AG09319 (cell line): ENCODE measurements at regions not wholly inside any gene's neighbourhood (a gene's known extent, or its start where the extent isn't known, plus 50 kb on each side); places are given as distances from the start of the nearest gene placed in this dataset.
"Not testable (repeated sequence)": the region's sequence is repeated elsewhere in the genome, so short reads cannot be mapped to it uniquely, and the experiment has no call there.

Source experiments
- DNase-seq: peaks from one replicate; pipeline ENCODE4 v3.0.0-alpha.2; 2010; ENCODE audit warnings: low read depth; ENCODE audit errors: extremely low read depth
- CTCF ChIP-seq: IDR thresholded peaks from 2 replicates; pipeline ENCODE4 v1.5.1; 2011; ENCODE audit warnings: low read depth, mild to moderate bottlenecking, inconsistent platforms, low read length, moderate library complexity

GRCh38 chr1:219099307-219099706 is 74.4 kb upstream of the LYPLAL1 start:
- DNase-seq = no peak
- no peak for TF ChIP-seq CTCF

DNA sequence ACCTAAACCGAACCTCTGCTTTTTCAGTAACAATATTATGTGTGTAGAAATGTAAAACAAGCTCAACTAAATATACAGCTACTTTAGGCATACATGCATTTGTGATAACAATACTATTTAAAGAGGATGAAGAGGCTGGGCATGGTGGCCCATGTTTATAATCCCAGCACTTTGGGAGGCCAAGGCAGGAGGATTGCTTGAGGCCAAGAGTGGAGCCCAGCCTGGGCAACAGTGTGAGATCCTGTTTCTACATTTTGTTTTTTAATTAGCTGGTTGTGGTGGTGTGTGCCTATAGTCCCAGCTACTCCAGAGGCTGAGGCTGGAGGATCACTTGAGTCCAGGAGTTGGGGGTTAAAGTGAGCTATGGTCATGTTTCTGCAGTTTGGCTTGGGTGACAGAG is 73.6 kb upstream of the LYPLAL1 start:
- no peak for TF ChIP-seq CTCF
- DNase-seq = no peak

DNA sequence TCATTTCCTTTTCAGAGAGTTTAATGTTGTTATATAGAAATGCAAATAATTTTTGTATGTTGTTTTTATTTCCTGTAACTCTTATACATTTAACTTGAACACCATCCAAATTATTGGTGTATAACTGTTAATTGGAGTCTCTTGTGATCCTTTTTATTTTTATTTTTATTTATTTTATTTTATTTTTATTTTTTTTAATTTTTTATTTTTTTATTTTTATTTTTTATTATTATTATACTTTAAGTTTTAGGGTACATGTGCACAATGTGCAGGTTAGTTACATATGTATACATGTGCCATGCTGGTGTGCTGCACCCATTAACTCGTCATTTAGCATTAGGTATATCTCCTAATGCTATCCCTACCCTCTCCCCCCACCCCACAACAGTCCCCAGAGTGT is 71.2 kb upstream of the LYPLAL1 start:
- not testable (repeated sequence) for DNase-seq

DNA sequence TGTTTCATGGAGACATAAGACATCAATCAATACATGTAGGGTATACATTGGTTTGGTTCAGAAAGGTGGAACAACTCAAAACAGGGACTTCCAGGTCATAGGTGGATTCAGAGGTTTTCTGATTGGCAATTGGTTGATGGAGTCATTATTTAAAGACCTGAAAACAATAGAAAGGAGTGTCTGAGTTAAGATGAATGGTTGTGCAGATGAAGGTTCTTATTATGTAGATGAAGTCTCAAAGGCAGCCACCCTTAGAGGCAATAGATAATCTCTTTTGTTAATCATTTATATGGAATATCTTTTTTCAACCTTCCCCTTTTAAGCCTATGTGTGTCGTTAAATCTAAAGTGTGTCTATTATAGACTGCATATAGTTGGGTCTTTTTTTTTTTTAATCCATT is 67.8 kb upstream of the LYPLAL1 start:
- no peak for TF ChIP-seq CTCF
- no peak for DNase-seq

DNA sequence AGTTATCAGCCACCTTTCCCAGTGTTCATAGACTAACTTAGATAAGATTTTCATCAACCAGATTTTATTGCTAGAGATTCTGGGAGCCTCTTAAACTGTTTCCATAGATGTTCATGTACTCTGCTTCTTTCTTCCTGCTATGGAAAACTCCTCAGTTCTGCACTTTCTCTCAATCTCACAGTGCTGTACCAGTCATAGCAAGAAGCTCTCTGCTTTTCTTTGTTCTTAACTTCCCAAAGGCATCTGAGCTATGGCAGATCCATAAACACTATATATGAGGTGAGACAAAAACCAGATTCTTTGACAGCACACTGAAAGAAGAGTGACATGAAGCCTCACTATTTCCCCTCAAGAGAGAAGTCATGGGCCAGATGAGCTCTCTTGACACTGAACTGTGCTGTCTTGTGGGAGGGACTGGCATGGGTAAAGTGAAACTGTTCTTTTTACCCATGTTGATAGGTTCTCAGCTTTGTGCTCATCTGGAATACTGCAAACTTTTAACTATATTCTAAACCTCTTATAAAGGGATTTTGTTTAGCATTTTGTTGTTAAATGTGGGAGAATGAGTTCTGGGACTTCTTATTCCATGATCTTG is 64.2 kb upstream of the LYPLAL1 start:
- no peak for DNase-seq

DNA sequence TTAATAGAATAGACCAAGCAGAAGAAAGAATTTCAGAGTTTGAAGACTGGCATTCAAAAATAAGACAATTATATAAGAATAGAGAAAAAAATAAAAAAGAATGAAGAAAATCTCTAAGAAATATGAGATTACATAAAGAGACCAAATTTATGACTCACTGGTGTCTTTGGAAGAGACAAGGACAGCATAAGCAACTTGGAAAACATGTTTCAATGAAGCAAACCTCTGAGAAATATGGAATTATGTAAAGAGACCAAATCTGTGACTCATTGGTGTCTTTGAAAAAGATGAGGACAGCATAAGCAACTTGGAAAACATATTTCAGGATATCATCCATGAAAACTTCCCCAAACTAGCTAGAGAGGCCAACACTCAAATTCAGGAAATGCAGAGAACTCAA is 60.4 kb upstream of the LYPLAL1 start:
- no peak for DNase-seq
- no peak for TF ChIP-seq CTCF

More for the DNA sequence above, 64.2 kb upstream of the LYPLAL1 start:
- no peak for TF ChIP-seq CTCF

DNA sequence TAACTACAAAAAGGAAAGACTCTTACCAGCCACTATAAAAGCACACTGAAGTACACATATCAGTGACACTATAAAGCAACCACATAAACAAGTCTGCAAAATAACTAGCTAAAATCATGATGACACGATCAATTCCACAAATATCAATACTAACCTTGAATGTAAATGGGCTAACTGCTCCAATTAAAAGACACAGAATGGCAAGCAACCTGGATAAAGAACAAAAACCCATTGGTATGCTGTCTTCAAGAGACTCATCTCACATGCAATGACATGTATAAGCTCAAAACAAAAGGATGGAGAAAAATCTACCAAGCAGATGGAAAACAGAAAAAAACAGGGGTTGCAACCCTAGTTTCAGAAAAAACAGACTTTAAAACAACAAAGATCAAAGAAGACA is 59.7 kb upstream of the LYPLAL1 start:
- no peak for DNase-seq

More for the DNA sequence above, 59.7 kb upstream of the LYPLAL1 start:
- no peak for TF ChIP-seq CTCF
